ENCODE measurements at regions not wholly inside any gene's neighbourhood (a gene's known extent, or its start where the extent isn't known, plus 50 kb on each side); places are given as distances from the start of the nearest gene placed in this dataset.

- no peak for DNase-seq
These were observed 109.8 kb upstream of the NR2F2 start for GRCh38 chr15:96220657-96221056.

- DNase-seq, result no peak
These were observed 107.5 kb upstream of the NR2F2 start for GRCh38 chr15:96222981-96223380.

- DNase-seq, result no peak
These were observed 106.6 kb upstream of the NR2F2 start for GRCh38 chr15:96223939-96224338.

- no peak for DNase-seq
These were observed 104.7 kb upstream of the NR2F2 start for GRCh38 chr15:96225642-96226259.

GRCh38 chr15:96230526-96231181 lies 99.8 kb upstream of the NR2F2 start:
- DNase-seq, result no peak

- no peak for DNase-seq
These were observed 98.2 kb upstream of the NR2F2 start for GRCh38 chr15:96232335-96232734.

- no peak for DNase-seq
These were observed 96.2 kb upstream of the NR2F2 start for GRCh38 chr15:96234109-96234892.

- DNase-seq, result no peak
These were observed 93.5 kb upstream of the NR2F2 start for GRCh38 chr15:96237002-96237401.

- DNase-seq, result no peak
These were observed 87.7 kb upstream of the NR2F2 start for GRCh38 chr15:96242761-96243160.

GRCh38 chr15:96243701-96244100 lies 86.8 kb upstream of the NR2F2 start:
- DNase-seq, result no peak

- no peak for DNase-seq
These were observed 85.2 kb upstream of the NR2F2 start for GRCh38 chr15:96245252-96245651.

GRCh38 chr15:96246057-96246456 lies 84.4 kb upstream of the NR2F2 start:
- DNase-seq, result no peak

GRCh38 chr15:96247621-96248305 lies 82.7 kb upstream of the NR2F2 start:
- no peak for DNase-seq

GRCh38 chr15:96252148-96252547 lies 78.4 kb upstream of the NR2F2 start:
- no peak for DNase-seq

GRCh38 chr15:96253006-96253747 lies 77.3 kb upstream of the NR2F2 start:
- no peak for DNase-seq

GRCh38 chr15:96254173-96254572 lies 76.3 kb upstream of the NR2F2 start:
- no peak for DNase-seq

GRCh38 chr15:96255599-96255998 lies 74.9 kb upstream of the NR2F2 start:
- DNase-seq, result no peak

- DNase-seq, result no peak
These were observed 68.9 kb upstream of the NR2F2 start for GRCh38 chr15:96261575-96262034.

- DNase-seq, result no peak
These were observed 68.4 kb upstream of the NR2F2 start for GRCh38 chr15:96262097-96262496.

GRCh38 chr15:96262549-96263489 lies 67.7 kb upstream of the NR2F2 start:
- DNase-seq, result no peak

GRCh38 chr15:96264351-96264798 lies 66.1 kb upstream of the NR2F2 start:
- DNase-seq, result no peak

Measured in stimulated activated CD4-positive, alpha-beta T cell treated with anti-CD3 and anti-CD28 coated beads, Interleukin-4, amount 100 ng/mL, for 4 hours (primary cell).